ENCODE measurements at regions not wholly inside any gene's neighbourhood (a gene's known extent, or its start where the extent isn't known, plus 50 kb on each side); places are given as distances from the start of the nearest gene placed in this dataset.

DNA sequence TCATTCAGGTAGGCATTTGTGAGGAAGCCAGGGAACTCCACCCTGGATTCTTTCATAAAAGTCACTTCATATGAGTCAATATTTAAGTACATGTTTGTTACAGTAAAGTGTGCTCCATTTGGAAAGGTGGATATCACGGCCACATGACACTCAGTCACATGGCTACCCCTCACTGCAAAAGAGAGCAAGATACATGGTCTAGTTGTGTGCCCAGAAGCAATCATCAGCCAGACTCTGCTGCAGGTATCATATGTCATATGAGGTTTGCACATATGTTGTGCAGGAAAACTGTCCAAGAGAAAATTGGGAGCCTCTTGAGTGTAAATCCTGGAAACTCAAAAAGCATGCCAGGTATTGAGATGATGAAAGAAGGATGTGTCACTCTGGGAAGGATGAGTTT, 55.0 kb upstream of the NMNAT3 start:
- H3K27ac ChIP-seq (replicated peaks) = no peak overlapping the region
- TF ChIP-seq, protein P1, sequence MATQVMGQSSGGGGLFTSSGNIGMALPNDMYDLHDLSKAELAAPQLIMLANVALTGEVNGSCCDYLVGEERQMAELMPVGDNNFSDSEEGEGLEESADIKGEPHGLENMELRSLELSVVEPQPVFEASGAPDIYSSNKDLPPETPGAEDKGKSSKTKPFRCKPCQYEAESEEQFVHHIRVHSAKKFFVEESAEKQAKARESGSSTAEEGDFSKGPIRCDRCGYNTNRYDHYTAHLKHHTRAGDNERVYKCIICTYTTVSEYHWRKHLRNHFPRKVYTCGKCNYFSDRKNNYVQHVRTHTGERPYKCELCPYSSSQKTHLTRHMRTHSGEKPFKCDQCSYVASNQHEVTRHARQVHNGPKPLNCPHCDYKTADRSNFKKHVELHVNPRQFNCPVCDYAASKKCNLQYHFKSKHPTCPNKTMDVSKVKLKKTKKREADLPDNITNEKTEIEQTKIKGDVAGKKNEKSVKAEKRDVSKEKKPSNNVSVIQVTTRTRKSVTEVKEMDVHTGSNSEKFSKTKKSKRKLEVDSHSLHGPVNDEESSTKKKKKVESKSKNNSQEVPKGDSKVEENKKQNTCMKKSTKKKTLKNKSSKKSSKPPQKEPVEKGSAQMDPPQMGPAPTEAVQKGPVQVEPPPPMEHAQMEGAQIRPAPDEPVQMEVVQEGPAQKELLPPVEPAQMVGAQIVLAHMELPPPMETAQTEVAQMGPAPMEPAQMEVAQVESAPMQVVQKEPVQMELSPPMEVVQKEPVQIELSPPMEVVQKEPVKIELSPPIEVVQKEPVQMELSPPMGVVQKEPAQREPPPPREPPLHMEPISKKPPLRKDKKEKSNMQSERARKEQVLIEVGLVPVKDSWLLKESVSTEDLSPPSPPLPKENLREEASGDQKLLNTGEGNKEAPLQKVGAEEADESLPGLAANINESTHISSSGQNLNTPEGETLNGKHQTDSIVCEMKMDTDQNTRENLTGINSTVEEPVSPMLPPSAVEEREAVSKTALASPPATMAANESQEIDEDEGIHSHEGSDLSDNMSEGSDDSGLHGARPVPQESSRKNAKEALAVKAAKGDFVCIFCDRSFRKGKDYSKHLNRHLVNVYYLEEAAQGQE (IDR thresholded peaks at IDR 0.05; ENCODE audit: insufficient replicate concordance, low read depth) = no peak
- no peak for TF ChIP-seq POLR2AphosphoS5 (IDR thresholded peaks at IDR 0.05; ENCODE audit: low read depth)
- no peak for TF ChIP-seq SPI1 (IDR thresholded peaks at IDR 0.05; ENCODE audit: borderline replicate concordance, low read depth)
- no peak for TF ChIP-seq GABPA (IDR thresholded peaks at IDR 0.05; ENCODE audit: low read depth)
- H3K4me3 ChIP-seq (replicated peaks; ENCODE audit: insufficient read depth, low read length) = no peak overlapping the region
- no peak for DNase-seq (ENCODE audit: low read depth in 1 of 2, low spot score in 1 of 2)
- no peaks in the 10 kb centered on the region for H3K27me3 ChIP-seq (ENCODE audit: insufficient read depth, poor library complexity, severe bottlenecking)

DNA sequence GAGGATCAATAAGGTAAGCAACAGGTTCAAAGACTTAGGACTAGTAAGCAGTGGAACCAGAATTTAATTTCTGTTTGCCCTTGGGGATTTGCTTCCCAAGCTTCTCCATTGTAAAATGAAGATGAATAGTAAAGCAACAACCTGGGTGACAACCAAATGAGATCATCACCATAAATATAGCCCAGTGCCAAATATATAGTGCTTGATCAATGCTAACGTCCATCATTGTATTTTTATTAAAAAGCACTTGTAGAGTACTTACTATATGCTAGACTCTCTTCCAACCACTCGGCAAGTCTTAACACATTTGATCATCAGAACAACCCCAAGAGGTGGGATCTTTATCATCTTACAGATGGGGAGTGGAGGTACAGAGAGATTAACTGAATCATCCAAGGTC, 51.5 kb upstream of the NMNAT3 start:
- TF ChIP-seq, protein P2, sequence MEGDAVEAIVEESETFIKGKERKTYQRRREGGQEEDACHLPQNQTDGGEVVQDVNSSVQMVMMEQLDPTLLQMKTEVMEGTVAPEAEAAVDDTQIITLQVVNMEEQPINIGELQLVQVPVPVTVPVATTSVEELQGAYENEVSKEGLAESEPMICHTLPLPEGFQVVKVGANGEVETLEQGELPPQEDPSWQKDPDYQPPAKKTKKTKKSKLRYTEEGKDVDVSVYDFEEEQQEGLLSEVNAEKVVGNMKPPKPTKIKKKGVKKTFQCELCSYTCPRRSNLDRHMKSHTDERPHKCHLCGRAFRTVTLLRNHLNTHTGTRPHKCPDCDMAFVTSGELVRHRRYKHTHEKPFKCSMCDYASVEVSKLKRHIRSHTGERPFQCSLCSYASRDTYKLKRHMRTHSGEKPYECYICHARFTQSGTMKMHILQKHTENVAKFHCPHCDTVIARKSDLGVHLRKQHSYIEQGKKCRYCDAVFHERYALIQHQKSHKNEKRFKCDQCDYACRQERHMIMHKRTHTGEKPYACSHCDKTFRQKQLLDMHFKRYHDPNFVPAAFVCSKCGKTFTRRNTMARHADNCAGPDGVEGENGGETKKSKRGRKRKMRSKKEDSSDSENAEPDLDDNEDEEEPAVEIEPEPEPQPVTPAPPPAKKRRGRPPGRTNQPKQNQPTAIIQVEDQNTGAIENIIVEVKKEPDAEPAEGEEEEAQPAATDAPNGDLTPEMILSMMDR (IDR thresholded peaks at IDR 0.05; ENCODE audit: insufficient read depth, low read length) = no peak
- TF ChIP-seq, protein P1 (IDR thresholded peaks at IDR 0.05; ENCODE audit: insufficient replicate concordance, low read depth) = no peak
- TF ChIP-seq SPI1 (IDR thresholded peaks at IDR 0.05; ENCODE audit: borderline replicate concordance, low read depth) (no peak), GABPA (IDR thresholded peaks at IDR 0.05; ENCODE audit: low read depth) (no peak), POLR2AphosphoS5 (IDR thresholded peaks at IDR 0.05; ENCODE audit: low read depth) (no peak)
- no peak overlapping the region for H3K4me3 ChIP-seq (replicated peaks; ENCODE audit: insufficient read depth, low read length)
- DNase-seq (ENCODE audit: low read depth in 1 of 2, low spot score in 1 of 2) = no peak
- H3K27me3 ChIP-seq (ENCODE audit: insufficient read depth, poor library complexity, severe bottlenecking) = no peaks in the 10 kb centered on the region
- no peak overlapping the region for H3K27ac ChIP-seq (replicated peaks)

DNA sequence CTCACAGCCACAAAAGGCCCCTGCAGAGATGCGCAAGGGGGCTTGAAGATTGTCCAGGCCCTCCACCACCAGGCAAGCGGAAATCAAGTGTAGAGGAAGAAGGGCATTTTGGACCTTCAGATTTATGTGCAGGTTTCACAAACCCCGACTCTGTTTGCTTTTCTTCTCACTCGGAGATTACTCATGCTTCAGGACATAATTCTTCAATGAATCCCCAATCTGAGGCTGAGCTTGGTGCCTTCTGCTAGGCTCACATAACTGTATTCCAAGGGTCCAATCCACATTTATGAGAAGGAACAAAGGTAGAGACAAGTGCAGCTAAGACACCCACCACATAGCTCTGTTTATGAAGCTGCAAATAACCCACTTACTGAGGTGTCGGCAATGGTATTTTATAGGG, 50.6 kb upstream of the NMNAT3 start:
- TF ChIP-seq POLR2AphosphoS5 (IDR thresholded peaks at IDR 0.05; ENCODE audit: low read depth) = no peak
- TF ChIP-seq, protein P2 (IDR thresholded peaks at IDR 0.05; ENCODE audit: insufficient read depth, low read length) = no peak
- no peak for TF ChIP-seq SPI1 (IDR thresholded peaks at IDR 0.05; ENCODE audit: borderline replicate concordance, low read depth)
- TF ChIP-seq, protein P1 (IDR thresholded peaks at IDR 0.05; ENCODE audit: insufficient replicate concordance, low read depth) = no peak
- DNase-seq (ENCODE audit: low read depth in 1 of 2, low spot score in 1 of 2) = no peak
- no peaks in the 10 kb centered on the region for H3K27me3 ChIP-seq (ENCODE audit: insufficient read depth, poor library complexity, severe bottlenecking)
- no peak overlapping the region for H3K27ac ChIP-seq (replicated peaks)
- H3K4me3 ChIP-seq (replicated peaks; ENCODE audit: insufficient read depth, low read length) = no peak overlapping the region

Data from HL-60 (cell line).